Fibroblast of peridontal ligament (primary cell): ENCODE measurements at regions not wholly inside any gene's neighbourhood (a gene's known extent, or its start where the extent isn't known, plus 50 kb on each side); places are given as distances from the start of the nearest gene placed in this dataset.

Experiments
- DNase-seq: peaks from one replicate; pipeline ENCODE4 v3.0.0-alpha.2; 2010; ENCODE audit errors: extremely low read depth

DNA sequence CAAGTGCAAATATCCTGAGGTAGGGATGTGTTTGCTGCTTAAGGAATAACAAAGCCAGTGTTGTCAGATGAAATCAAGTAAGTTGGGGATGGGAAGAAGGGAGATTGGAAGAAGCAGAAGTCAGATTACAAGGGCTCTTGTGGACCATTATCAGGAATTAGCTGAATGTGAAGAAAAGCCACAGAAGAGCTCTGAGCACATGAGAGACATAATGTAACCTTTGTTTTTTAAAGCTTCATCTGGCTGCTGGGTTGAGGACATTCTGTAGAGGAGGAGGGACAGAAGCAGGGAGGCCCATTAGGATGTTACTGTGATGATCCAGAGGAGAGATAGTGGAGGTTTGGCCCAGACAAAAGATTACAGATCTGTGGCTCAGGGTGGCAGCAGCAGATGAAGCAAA is 111.7 kb downstream of the DUSP10 start:
- DNase-seq, result no peak

DNA sequence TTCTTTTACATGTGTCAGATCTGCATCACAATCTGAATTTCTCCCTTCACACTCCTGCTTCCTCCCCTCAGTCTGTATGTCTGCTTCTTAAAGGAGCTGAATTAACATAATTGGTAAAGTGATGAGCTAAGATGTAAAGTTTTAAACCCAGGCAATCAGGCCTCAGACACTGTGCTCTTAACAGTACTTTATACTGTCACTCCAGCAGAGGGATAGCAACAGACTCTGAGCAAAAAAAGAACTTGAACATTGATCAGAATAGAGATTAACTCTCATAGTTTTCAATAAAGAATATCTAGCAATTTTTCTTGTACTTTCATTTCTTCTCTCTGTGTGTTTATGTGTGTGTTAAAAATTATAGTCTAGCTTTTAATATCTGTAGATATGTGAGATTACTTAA is 110.3 kb downstream of the DUSP10 start:
- DNase-seq, result no peak

- no peak for DNase-seq
These were observed 109.8 kb downstream of the DUSP10 start for GRCh38 chr1:221632072-221632471.

DNA sequence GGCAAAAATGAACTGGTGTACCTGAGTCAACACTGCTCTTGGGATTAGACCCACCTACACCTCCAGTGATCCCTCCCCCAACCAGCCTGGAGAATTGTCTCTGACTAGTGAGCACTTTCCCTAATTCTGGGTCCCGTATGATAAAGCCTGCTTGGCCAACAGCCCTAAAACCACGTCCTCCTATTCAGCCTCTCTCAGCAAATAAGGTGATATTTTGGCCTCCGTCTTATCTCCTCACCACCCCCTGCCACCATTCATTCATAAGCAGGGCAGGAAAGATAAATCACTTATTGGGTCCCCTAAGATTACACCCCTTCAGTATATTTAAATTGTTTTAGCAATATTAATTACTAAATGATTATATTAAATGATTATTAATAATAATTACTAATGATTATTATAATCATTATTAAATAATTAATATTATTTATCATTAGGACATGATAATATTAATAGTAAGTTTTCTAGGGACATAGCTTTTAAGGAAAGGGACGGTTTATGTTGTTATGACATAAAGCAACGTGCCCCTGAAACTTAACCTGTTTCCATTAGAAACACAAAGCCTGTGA is 108.0 kb downstream of the DUSP10 start:
- DNase-seq, result no peak

GRCh38 chr1:221634606-221635005 is 107.3 kb downstream of the DUSP10 start:
- no peak for DNase-seq

DNA sequence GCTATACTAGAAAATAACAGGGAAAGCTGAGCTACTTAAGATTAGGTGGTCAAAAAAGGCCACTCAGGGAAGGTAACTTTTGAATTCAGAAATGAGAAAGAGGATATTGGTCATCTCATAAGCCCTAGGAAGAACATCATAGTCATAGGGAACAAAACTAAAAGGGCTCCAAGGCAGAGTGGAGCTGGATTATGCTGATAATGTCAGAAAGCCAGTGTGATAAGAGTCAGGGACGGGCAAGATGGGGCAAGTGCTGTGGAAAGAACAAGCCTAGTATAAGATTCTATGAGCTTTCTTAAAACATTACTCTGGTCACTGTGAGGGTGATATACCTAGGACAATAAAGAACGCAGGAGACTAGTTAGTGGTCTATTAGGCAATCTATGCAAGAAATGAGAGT is 106.6 kb downstream of the DUSP10 start:
- DNase-seq, result no peak

DNA sequence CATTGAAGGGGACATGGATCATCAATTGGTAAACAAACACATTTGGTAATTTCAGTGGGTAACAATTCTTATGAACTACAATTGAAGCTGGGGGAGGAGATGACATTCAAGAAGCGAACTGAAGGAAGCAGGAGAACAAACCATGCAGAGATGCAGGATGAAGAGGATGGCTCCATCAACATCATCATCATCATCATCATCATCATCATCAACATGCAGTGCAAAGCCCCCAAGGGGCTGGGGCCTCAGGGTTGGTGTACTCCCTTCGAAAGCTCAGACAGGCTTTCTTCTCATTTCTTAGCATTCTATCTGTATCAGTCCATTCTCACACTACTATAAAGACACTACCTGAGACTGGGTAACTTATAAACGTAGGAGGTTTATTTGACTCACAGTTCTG is 105.8 kb downstream of the DUSP10 start:
- no peak for DNase-seq

DNA sequence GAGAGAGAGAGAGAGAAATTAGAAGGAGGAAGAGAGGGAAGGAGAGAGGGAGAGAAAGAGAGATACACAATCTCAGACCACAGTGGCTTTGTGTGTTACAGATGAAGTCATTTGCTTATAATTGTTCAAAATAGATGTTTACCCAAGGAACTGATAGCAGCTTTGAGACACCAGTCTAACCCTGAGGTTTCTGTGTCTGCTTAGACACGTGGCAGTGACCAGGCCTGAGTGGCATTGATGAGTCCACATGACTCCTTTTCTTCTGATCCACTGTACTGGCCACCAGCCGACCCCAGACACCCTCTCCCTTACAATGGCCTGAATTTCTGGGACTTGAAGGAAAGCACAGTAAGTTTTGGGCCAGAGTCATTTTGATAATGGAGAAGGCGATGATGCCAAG is 104.9 kb downstream of the DUSP10 start:
- no peak for DNase-seq

DNA sequence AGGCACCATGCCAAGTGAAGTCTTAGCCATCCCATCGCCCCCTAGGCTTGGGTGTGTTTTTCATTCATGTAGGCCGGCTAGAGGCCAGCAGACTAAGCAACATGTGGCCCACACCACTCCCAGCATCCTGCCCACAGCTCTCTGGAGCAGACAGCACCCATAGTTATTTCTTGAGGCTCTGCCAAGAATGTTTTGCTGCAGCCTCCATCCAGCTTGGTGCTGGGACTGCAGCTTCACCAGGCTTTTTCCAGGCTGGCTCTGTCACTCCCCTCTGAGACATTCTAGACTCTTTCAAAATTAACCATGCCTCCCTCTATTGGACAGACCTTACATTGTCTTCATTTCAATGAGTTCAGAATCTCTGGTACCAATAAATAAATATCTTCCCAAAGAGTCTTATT is 104.2 kb downstream of the DUSP10 start:
- DNase-seq, result peak; percentile 72

- DNase-seq, result no peak
These were observed 103.3 kb downstream of the DUSP10 start for GRCh38 chr1:221638595-221638994.

GRCh38 chr1:221641811-221642210 is 100.1 kb downstream of the DUSP10 start:
- no peak for DNase-seq

DNA sequence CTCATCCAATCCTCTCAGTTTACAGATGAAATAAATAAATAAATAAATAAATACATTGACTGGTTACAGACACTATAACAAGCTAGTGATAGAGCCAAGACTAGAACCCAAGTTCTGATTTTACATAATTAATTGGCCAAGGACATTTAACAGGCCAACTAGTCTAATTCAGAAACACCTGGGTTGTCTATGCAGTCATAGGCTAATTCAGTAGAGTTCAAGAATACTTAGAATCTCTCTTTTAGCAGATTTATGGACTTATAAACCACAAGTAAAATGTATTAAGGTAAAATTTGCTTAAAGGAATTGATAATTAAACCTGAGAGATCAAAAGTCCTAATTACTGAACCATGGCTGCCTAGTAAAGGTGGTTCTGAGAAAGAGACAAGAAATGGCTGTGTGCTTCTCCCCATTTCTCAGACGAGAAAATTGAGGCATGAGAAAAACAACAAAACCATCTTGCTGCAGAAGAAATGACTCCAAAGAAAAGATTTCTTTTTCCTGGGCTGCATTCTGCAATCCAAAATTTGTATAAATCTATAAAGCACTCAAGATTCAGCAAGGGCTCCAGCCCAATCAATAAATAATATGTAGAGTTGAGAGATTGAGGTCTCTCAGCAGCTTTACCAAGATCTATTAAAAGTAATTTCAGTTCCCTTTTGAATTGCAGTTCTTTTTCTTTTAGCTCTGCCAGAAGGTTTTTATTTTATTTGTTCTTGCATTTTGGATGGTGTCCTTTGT is 98.3 kb downstream of the DUSP10 start:
- no peak for DNase-seq

GRCh38 chr1:221644145-221644448 is 97.8 kb downstream of the DUSP10 start:
- DNase-seq, result no peak

DNA sequence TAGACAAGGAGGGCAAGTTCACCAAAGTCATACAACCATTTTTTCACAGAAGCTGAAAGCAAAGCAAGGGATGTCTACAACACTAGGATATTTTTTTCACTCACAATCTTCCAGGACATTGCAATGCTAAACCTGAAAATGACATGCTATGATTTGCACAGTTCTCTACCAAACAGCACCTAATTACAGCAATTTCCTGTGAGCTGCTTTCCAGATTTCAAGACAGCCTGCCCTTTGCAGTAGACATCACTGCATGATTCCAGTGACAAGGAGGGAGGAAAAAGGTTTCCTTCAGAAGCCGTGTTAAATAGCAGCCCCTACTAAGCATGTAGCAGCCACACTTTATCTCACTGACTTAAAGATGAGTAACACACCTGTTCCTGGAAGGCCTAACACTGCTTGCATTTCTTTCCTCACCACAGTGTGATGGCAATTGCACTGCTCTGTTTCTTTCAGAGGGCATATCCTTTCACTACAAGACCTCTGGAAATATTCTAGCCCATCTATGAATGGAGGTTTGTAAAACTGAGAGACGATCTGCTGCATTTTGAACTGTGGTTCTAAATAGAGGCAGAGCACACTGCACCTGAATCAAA is 97.1 kb downstream of the DUSP10 start:
- no peak for DNase-seq

- DNase-seq, result no peak
These were observed 93.7 kb downstream of the DUSP10 start for GRCh38 chr1:221648201-221648600.
